WTC11 (cell line): ENCODE measurements at regions not wholly inside any gene's neighbourhood (a gene's known extent, or its start where the extent isn't known, plus 50 kb on each side); places are given as distances from the start of the nearest gene placed in this dataset.
"Not testable (repeated sequence)": the region's sequence is repeated elsewhere in the genome, so short reads cannot be mapped to it uniquely, and the experiment has no call there.

Experiments used
- FOXK1 ChIP-seq: sonication (generic); formaldehyde crosslinking; IDR thresholded peaks from 2 replicates; pipeline ENCODE4 v1.8.0; 2022; ENCODE audit warnings: mild to moderate bottlenecking, moderate library complexity, missing genetic modification reagents
- JUN ChIP-seq: sonication (generic); formaldehyde crosslinking; IDR thresholded peaks from 2 replicates; pipeline ENCODE4 v1.8.0; 2023; ENCODE audit warnings: mild to moderate bottlenecking, missing genetic modification reagents
- NFYB ChIP-seq: sonication (generic); formaldehyde crosslinking; conservative IDR thresholded peaks from 2 replicates; pipeline ENCODE4 v1.8.0; 2022; ENCODE audit warnings: low read depth, missing genetic modification reagents
- NR2C2 ChIP-seq: sonication (generic); formaldehyde crosslinking; IDR thresholded peaks from 2 replicates; pipeline ENCODE4 v1.8.0; 2022; ENCODE audit warnings: mild to moderate bottlenecking, missing genetic modification reagents
- ZNF121 ChIP-seq: sonication (generic); formaldehyde crosslinking; IDR thresholded peaks from 2 replicates; pipeline ENCODE4 v1.8.0; 2023; ENCODE audit warnings: missing genetic modification reagents
- TF ChIP-seq, protein P1 (sequence below): sonication (generic); formaldehyde crosslinking; IDR thresholded peaks from 2 replicates; pipeline ENCODE4 v1.8.1; 2022; ENCODE audit warnings: missing genetic modification reagents, borderline replicate concordance
- TF ChIP-seq, protein P2 (sequence below): fragments of 200-600 bp; IDR thresholded peaks from 2 replicates; pipeline ENCODE4 v1.8.0; 2022; ENCODE audit warnings: antibody characterized with exemption
- TF ChIP-seq, protein P3 (sequence below): sonication (generic); formaldehyde crosslinking; IDR thresholded peaks from 2 replicates; pipeline ENCODE4 v1.8.1; 2023; ENCODE audit warnings: mild to moderate bottlenecking, moderate library complexity, missing genetic modification reagents
- TF ChIP-seq, protein P4 (sequence below): sonication (generic); formaldehyde crosslinking; conservative IDR thresholded peaks from 2 replicates; pipeline ENCODE4 v1.8.1; 2022; ENCODE audit warnings: mild to moderate bottlenecking, missing genetic modification reagents
- TF ChIP-seq, protein P5 (sequence below): sonication (generic); formaldehyde crosslinking; IDR thresholded peaks from 2 replicates; pipeline ENCODE4 v1.8.0; 2023; ENCODE audit warnings: missing genetic modification reagents
- TF ChIP-seq, protein P6 (sequence below): sonication (generic); formaldehyde crosslinking; IDR thresholded peaks from 2 replicates; pipeline ENCODE4 v1.8.1; 2022; ENCODE audit warnings: mild to moderate bottlenecking, missing genetic modification reagents, moderate library complexity, borderline replicate concordance
- TF ChIP-seq, protein P7 (sequence below): sonication (generic); formaldehyde crosslinking; conservative IDR thresholded peaks from 2 replicates; pipeline ENCODE4 v1.8.1; 2023; ENCODE audit warnings: mild to moderate bottlenecking, low read depth, missing genetic modification reagents, moderate library complexity

DNA sequence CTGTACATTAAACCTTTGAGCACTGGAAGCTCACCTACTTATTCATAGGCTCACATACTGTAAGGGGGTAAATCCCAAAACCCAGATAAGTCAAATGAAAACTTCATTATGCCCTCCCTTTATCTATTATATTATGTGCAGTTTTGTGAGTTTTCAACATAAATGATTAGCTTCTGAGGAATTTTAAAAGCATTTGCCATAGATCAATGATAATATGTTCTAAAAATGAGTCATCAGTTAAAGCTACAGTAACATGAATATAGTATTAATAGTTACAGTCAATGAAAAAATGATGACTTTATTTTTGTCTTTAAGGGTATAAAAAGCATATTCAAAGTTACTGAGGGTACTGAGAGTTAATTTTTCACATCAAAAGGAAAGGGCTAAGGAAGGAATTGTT, 151.9 kb downstream of the SPATA31A6 start:
- TF ChIP-seq NFYB (CRISPR knock-in tag); ZNF121 (CRISPR knock-in tag); JUN (CRISPR knock-in tag); FOXK1 (CRISPR knock-in tag); NR2C2: not testable (repeated sequence)
- TF ChIP-seq, protein P1, sequence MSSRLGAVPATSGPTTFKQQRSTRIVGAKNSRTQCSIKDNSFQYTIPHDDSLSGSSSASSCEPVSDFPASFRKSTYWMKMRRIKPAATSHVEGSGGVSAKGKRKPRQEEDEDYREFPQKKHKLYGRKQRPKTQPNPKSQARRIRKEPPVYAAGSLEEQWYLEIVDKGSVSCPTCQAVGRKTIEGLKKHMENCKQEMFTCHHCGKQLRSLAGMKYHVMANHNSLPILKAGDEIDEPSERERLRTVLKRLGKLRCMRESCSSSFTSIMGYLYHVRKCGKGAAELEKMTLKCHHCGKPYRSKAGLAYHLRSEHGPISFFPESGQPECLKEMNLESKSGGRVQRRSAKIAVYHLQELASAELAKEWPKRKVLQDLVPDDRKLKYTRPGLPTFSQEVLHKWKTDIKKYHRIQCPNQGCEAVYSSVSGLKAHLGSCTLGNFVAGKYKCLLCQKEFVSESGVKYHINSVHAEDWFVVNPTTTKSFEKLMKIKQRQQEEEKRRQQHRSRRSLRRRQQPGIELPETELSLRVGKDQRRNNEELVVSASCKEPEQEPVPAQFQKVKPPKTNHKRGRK (CRISPR knock-in tag) = not testable (repeated sequence)
- TF ChIP-seq, protein P2, sequence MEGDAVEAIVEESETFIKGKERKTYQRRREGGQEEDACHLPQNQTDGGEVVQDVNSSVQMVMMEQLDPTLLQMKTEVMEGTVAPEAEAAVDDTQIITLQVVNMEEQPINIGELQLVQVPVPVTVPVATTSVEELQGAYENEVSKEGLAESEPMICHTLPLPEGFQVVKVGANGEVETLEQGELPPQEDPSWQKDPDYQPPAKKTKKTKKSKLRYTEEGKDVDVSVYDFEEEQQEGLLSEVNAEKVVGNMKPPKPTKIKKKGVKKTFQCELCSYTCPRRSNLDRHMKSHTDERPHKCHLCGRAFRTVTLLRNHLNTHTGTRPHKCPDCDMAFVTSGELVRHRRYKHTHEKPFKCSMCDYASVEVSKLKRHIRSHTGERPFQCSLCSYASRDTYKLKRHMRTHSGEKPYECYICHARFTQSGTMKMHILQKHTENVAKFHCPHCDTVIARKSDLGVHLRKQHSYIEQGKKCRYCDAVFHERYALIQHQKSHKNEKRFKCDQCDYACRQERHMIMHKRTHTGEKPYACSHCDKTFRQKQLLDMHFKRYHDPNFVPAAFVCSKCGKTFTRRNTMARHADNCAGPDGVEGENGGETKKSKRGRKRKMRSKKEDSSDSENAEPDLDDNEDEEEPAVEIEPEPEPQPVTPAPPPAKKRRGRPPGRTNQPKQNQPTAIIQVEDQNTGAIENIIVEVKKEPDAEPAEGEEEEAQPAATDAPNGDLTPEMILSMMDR = not testable (repeated sequence)
- TF ChIP-seq, protein P3, sequence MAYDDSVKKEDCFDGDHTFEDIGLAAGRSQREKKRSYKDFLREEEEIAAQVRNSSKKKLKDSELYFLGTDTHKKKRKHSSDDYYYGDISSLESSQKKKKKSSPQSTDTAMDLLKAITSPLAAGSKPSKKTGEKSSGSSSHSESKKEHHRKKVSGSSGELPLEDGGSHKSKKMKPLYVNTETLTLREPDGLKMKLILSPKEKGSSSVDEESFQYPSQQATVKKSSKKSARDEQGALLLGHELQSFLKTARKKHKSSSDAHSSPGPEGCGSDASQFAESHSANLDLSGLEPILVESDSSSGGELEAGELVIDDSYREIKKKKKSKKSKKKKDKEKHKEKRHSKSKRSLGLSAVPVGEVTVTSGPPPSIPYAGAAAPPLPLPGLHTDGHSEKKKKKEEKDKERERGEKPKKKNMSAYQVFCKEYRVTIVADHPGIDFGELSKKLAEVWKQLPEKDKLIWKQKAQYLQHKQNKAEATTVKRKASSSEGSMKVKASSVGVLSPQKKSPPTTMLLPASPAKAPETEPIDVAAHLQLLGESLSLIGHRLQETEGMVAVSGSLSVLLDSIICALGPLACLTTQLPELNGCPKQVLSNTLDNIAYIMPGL (CRISPR knock-in tag) = not testable (repeated sequence)
- TF ChIP-seq, protein P4, sequence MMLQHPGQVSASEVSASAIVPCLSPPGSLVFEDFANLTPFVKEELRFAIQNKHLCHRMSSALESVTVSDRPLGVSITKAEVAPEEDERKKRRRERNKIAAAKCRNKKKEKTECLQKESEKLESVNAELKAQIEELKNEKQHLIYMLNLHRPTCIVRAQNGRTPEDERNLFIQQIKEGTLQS (CRISPR knock-in tag) = not testable (repeated sequence)
- TF ChIP-seq, protein P5, sequence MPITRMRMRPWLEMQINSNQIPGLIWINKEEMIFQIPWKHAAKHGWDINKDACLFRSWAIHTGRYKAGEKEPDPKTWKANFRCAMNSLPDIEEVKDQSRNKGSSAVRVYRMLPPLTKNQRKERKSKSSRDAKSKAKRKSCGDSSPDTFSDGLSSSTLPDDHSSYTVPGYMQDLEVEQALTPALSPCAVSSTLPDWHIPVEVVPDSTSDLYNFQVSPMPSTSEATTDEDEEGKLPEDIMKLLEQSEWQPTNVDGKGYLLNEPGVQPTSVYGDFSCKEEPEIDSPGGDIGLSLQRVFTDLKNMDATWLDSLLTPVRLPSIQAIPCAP (CRISPR knock-in tag) = not testable (repeated sequence)
- TF ChIP-seq, protein P6, sequence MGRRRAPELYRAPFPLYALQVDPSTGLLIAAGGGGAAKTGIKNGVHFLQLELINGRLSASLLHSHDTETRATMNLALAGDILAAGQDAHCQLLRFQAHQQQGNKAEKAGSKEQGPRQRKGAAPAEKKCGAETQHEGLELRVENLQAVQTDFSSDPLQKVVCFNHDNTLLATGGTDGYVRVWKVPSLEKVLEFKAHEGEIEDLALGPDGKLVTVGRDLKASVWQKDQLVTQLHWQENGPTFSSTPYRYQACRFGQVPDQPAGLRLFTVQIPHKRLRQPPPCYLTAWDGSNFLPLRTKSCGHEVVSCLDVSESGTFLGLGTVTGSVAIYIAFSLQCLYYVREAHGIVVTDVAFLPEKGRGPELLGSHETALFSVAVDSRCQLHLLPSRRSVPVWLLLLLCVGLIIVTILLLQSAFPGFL (CRISPR knock-in tag) = not testable (repeated sequence)
- TF ChIP-seq, protein P7, sequence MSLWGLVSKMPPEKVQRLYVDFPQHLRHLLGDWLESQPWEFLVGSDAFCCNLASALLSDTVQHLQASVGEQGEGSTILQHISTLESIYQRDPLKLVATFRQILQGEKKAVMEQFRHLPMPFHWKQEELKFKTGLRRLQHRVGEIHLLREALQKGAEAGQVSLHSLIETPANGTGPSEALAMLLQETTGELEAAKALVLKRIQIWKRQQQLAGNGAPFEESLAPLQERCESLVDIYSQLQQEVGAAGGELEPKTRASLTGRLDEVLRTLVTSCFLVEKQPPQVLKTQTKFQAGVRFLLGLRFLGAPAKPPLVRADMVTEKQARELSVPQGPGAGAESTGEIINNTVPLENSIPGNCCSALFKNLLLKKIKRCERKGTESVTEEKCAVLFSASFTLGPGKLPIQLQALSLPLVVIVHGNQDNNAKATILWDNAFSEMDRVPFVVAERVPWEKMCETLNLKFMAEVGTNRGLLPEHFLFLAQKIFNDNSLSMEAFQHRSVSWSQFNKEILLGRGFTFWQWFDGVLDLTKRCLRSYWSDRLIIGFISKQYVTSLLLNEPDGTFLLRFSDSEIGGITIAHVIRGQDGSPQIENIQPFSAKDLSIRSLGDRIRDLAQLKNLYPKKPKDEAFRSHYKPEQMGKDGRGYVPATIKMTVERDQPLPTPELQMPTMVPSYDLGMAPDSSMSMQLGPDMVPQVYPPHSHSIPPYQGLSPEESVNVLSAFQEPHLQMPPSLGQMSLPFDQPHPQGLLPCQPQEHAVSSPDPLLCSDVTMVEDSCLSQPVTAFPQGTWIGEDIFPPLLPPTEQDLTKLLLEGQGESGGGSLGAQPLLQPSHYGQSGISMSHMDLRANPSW = not testable (repeated sequence)
